ENCODE measurements at regions not wholly inside any gene's neighbourhood (a gene's known extent, or its start where the extent isn't known, plus 50 kb on each side); places are given as distances from the start of the nearest gene placed in this dataset.

GRCh38 chr15:96767703-96768434, 437.4 kb downstream of the NR2F2 start:
- H3K36me3 ChIP-seq (ENCODE audit: control insufficient read depth, insufficient read depth, low read length) = no peaks in the 10 kb centered on the region
- TF ChIP-seq, protein P1, sequence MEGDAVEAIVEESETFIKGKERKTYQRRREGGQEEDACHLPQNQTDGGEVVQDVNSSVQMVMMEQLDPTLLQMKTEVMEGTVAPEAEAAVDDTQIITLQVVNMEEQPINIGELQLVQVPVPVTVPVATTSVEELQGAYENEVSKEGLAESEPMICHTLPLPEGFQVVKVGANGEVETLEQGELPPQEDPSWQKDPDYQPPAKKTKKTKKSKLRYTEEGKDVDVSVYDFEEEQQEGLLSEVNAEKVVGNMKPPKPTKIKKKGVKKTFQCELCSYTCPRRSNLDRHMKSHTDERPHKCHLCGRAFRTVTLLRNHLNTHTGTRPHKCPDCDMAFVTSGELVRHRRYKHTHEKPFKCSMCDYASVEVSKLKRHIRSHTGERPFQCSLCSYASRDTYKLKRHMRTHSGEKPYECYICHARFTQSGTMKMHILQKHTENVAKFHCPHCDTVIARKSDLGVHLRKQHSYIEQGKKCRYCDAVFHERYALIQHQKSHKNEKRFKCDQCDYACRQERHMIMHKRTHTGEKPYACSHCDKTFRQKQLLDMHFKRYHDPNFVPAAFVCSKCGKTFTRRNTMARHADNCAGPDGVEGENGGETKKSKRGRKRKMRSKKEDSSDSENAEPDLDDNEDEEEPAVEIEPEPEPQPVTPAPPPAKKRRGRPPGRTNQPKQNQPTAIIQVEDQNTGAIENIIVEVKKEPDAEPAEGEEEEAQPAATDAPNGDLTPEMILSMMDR (IDR thresholded peaks at IDR 0.05; ENCODE audit: insufficient read depth, low read length, poor library complexity, severe bottlenecking) = no peak
- DNase-seq (ENCODE audit: extremely low read depth, insufficient read length) = no peak
- H3K4me3 ChIP-seq (replicated peaks; ENCODE audit: low read depth, low read length) = no peak overlapping the region
- H3K27me3 ChIP-seq (replicated peaks; ENCODE audit: control insufficient read depth, insufficient read depth, low read length) = no peaks in the 10 kb centered on the region

DNA sequence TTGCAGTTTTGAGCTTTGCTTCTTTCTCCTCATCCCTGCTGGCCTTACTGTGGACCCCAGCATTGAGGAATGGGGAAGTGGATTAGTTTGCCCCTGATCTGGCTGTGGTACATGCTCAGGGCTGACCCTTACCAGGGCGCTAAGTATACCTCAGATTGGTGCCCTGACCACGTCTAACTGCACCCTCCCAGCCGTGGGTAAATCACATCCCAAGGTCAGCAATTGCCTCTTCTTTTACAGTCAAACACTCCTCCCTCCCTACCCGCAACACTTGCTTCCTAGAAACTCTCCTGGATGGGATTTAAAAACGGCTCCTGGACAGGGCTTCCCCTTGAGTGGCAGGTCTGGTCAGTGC, 437.9 kb downstream of the NR2F2 start:
- TF ChIP-seq, protein P1 (IDR thresholded peaks at IDR 0.05; ENCODE audit: insufficient read depth, low read length, poor library complexity, severe bottlenecking) = no peak
- no peak overlapping the region for H3K4me3 ChIP-seq (replicated peaks; ENCODE audit: low read depth, low read length)
- H3K36me3 ChIP-seq (ENCODE audit: control insufficient read depth, insufficient read depth, low read length) = no peaks in the 10 kb centered on the region
- no peaks in the 10 kb centered on the region for H3K27me3 ChIP-seq (replicated peaks; ENCODE audit: control insufficient read depth, insufficient read depth, low read length)
- DNase-seq (ENCODE audit: extremely low read depth, insufficient read length) = no peak

DNA sequence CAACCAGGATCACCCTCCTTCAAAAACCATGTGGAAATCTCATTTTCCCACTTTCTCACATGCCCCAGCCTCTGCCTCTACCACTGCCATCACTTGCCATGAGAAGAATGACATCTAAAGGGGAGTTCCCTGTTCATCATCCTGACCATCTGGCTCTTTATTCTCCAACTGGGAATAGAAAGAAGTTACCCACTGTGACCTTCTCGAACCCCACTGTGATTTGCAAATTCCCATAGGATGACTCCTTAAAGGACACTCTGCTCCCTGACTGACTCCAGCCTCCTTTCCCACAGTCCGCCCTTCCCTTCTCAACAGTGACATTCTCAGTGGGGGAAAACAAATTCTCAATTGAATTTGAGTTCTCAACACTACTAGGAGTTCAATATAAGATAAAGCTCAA, 440.5 kb downstream of the NR2F2 start:
- Histone ChIP-seq H3K27me3 (replicated peaks; ENCODE audit: control insufficient read depth, insufficient read depth, low read length) (no peaks in the 10 kb centered on the region), H3K4me3 (replicated peaks; ENCODE audit: low read depth, low read length) (no peak overlapping the region), H3K36me3 (ENCODE audit: control insufficient read depth, insufficient read depth, low read length) (no peaks in the 10 kb centered on the region)
- no peak for DNase-seq (ENCODE audit: extremely low read depth, insufficient read length)
- TF ChIP-seq, protein P1 (IDR thresholded peaks at IDR 0.05; ENCODE audit: insufficient read depth, low read length, poor library complexity, severe bottlenecking) = no peak

- Histone ChIP-seq H3K36me3 (ENCODE audit: control insufficient read depth, insufficient read depth, low read length) (no peaks in the 10 kb centered on the region), H3K4me3 (replicated peaks; ENCODE audit: low read depth, low read length) (no peak overlapping the region), H3K27me3 (replicated peaks; ENCODE audit: control insufficient read depth, insufficient read depth, low read length) (no peaks in the 10 kb centered on the region)
- DNase-seq (ENCODE audit: extremely low read depth, insufficient read length) = no peak
- TF ChIP-seq, protein P1 (IDR thresholded peaks at IDR 0.05; ENCODE audit: insufficient read depth, low read length, poor library complexity, severe bottlenecking) = no peak
These were observed 443.7 kb downstream of the NR2F2 start for GRCh38 chr15:96774216-96774615.

DNA sequence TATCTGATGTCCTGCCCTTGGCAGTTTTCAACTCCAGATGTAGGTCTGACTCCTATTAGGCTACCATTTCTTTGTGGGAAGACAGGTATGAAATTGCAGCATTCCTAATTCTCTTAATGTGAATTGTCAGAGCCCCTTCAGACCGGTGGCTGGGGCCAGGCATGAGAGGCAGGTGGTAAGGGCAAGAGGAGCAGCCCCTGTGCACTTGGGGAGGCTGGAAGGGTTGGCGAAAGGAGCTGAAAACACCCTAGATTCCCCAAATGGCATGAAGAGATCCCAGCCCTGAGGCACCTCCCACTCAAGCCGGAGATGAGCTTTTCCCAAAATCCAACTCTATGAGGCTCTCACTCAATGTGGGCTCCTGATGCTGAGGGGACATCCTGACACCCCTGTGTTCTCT, 453.2 kb downstream of the NR2F2 start:
- TF ChIP-seq, protein P1 (IDR thresholded peaks at IDR 0.05; ENCODE audit: insufficient read depth, low read length, poor library complexity, severe bottlenecking) = no peak
- no peak for DNase-seq (ENCODE audit: extremely low read depth, insufficient read length)
- Histone ChIP-seq H3K27me3 (replicated peaks; ENCODE audit: control insufficient read depth, insufficient read depth, low read length) (no peaks in the 10 kb centered on the region), H3K4me3 (replicated peaks; ENCODE audit: low read depth, low read length) (no peak overlapping the region), H3K36me3 (ENCODE audit: control insufficient read depth, insufficient read depth, low read length) (no peaks in the 10 kb centered on the region)

- Histone ChIP-seq H3K27me3 (replicated peaks; ENCODE audit: control insufficient read depth, insufficient read depth, low read length) (no peaks in the 10 kb centered on the region), H3K4me3 (replicated peaks; ENCODE audit: low read depth, low read length) (no peak overlapping the region), H3K36me3 (ENCODE audit: control insufficient read depth, insufficient read depth, low read length) (no peaks in the 10 kb centered on the region)
- DNase-seq (ENCODE audit: extremely low read depth, insufficient read length) = no peak
- TF ChIP-seq, protein P1 (IDR thresholded peaks at IDR 0.05; ENCODE audit: insufficient read depth, low read length, poor library complexity, severe bottlenecking) = no peak
These were observed 459.5 kb downstream of the NR2F2 start for GRCh38 chr15:96790004-96790403.

Data from GM06990 (cell line).